HEK293 (cell line): ENCODE measurements at regions not wholly inside any gene's neighbourhood (a gene's known extent, or its start where the extent isn't known, plus 50 kb on each side); places are given as distances from the start of the nearest gene placed in this dataset.

Experiments used
- CTCF ChIA-PET: fragments of 350-600 bp; formaldehyde crosslinking; extraction: SDS; loops from one replicate; lab custom pipeline; 2021; ENCODE audit warnings: antibody characterized with exemption; lab: Yijun Ruan, JAX
- POLR2A ChIA-PET: fragments of 300-600 bp; formaldehyde crosslinking; extraction: SDS; loops from one replicate; lab custom pipeline; 2020; ENCODE audit warnings: antibody characterized with exemption, inconsistent platforms; lab: Yijun Ruan, JAX
- H3K27ac ChIP-seq: fragments of 200-500 bp; sonication (Bioruptor generic); 2 replicates; pipeline ENCODE4 v1.5.1; 2014; ENCODE audit warnings: low read depth, low read length, control low read depth, inconsistent platforms; ENCODE audit errors: extremely low read depth
- H3K36me3 ChIP-seq, 2 experiments: fragments of 200-500 bp in 1 of 2; sonication (Bioruptor generic) in 1 of 2; 1 replicate in 1 of 2; 2 replicates in 1 of 2; pipeline ENCODE4 v1.5.1; 2014 to 2017; ENCODE audit warnings: inconsistent platforms in 2 of 2, low read length in 2 of 2; ENCODE audit not compliant: control insufficient read depth in 2 of 2, insufficient read depth in 1 of 2
- H3K4me1 ChIP-seq: fragments of 200-500 bp; sonication (Bioruptor generic); 2 replicates; pipeline ENCODE4 v1.5.1; 2014; ENCODE audit warnings: mild to moderate bottlenecking, low read length, inconsistent platforms; ENCODE audit not compliant: control insufficient read depth, insufficient read depth
- H3K4me3 ChIP-seq: 2 replicates; pipeline ENCODE4 v1.5.1; 2011; ENCODE audit warnings: low read depth, mild to moderate bottlenecking, control low read depth, low read length, moderate library complexity
- H3K9me3 ChIP-seq: fragments of 200-500 bp; sonication (Bioruptor generic); 2 replicates; pipeline ENCODE4 v1.5.1; 2014; ENCODE audit warnings: low read depth, low read length, inconsistent platforms; ENCODE audit not compliant: control insufficient read depth, insufficient read depth
- EGR2 ChIP-seq: fragments of 450-650 bp; formaldehyde crosslinking; IDR thresholded peaks from 2 replicates; pipeline ENCODE4 v1.5.1; 2016; ENCODE audit warnings: low read depth, missing biosample characterization, missing genetic modification characterization
- GFI1B ChIP-seq: fragments of 450-650 bp; formaldehyde crosslinking; IDR thresholded peaks from 2 replicates; pipeline ENCODE4 v1.5.1; 2016; ENCODE audit warnings: missing biosample characterization, missing genetic modification characterization
- KLF7 ChIP-seq: fragments of 450-650 bp; formaldehyde crosslinking; IDR thresholded peaks from 2 replicates; pipeline ENCODE4 v1.5.1; 2016; ENCODE audit warnings: missing biosample characterization, missing genetic modification characterization, borderline replicate concordance
- PRDM1 ChIP-seq: fragments of 450-650 bp; formaldehyde crosslinking; IDR thresholded peaks from 2 replicates; pipeline ENCODE4; 2016; ENCODE audit warnings: missing biosample characterization, missing genetic modification characterization
- SETDB1 ChIP-seq: IDR thresholded peaks from one replicate; pipeline ENCODE4 v1.6.1; 2017; ENCODE audit warnings: mild to moderate bottlenecking, low read length, moderate library complexity, mixed read lengths; ENCODE audit not compliant: insufficient read length
- TRIM28 ChIP-seq: IDR thresholded peaks from 2 replicates; pipeline ENCODE4 v1.6.1; 2011; ENCODE audit warnings: low read length, control low read depth, borderline replicate concordance
- YY1 ChIP-seq: fragments of 450-650 bp; formaldehyde crosslinking; IDR thresholded peaks from 2 replicates; pipeline ENCODE4 v1.5.1; 2018; ENCODE audit warnings: missing biosample characterization, missing genetic modification characterization
- ZIC2 ChIP-seq: fragments of 450-650 bp; formaldehyde crosslinking; IDR thresholded peaks from 2 replicates; pipeline ENCODE4 v1.5.1; 2016; ENCODE audit warnings: missing biosample characterization, missing genetic modification characterization
- ZNF140 ChIP-seq: fragments of 450-650 bp; formaldehyde crosslinking; IDR thresholded peaks from 2 replicates; pipeline ENCODE4 v1.5.1; 2016; ENCODE audit warnings: missing biosample characterization, missing genetic modification characterization
- ZNF175 ChIP-seq: fragments of 450-650 bp; formaldehyde crosslinking; IDR thresholded peaks from 2 replicates; pipeline ENCODE4 v1.5.1; 2016; ENCODE audit warnings: missing biosample characterization, missing genetic modification characterization
- ZNF214 ChIP-seq: fragments of 450-650 bp; formaldehyde crosslinking; IDR thresholded peaks from 2 replicates; pipeline ENCODE4 v1.5.1; 2017; ENCODE audit warnings: missing biosample characterization, mild to moderate bottlenecking, missing genetic modification characterization, borderline replicate concordance
- ZNF274 ChIP-seq, 2 experiments: fragments of 200-500 bp in 1 of 2; fragments of 450-650 bp in 1 of 2; sonication (Bioruptor generic) in 1 of 2; formaldehyde crosslinking in 1 of 2; IDR thresholded peaks; 2 replicates each; pipeline versions ENCODE4 v1.5.1 to v1.6.1; 2014 to 2016; ENCODE audit warnings: borderline replicate concordance in 1 of 2, inconsistent platforms in 1 of 2, low read length in 1 of 2, missing biosample characterization in 1 of 2, missing genetic modification characterization in 1 of 2
- ZNF555 ChIP-seq: fragments of 450-650 bp; formaldehyde crosslinking; conservative IDR thresholded peaks from 2 replicates; pipeline ENCODE4 v1.5.1; 2017; ENCODE audit warnings: missing biosample characterization, mild to moderate bottlenecking, missing genetic modification characterization, inconsistent platforms
- ZNF558 ChIP-seq: fragments of 450-650 bp; formaldehyde crosslinking; IDR thresholded peaks from 2 replicates; pipeline ENCODE4 v1.5.1; 2016; ENCODE audit warnings: missing biosample characterization, missing genetic modification characterization
- ZNF777 ChIP-seq: fragments of 450-650 bp; formaldehyde crosslinking; IDR thresholded peaks from 2 replicates; pipeline ENCODE4 v1.5.1; 2017; ENCODE audit warnings: missing biosample characterization, missing genetic modification characterization, borderline replicate concordance
- ZNF791 ChIP-seq: fragments of 450-650 bp; formaldehyde crosslinking; IDR thresholded peaks from 2 replicates; pipeline ENCODE4 v1.5.1; 2016; ENCODE audit warnings: missing biosample characterization, missing genetic modification characterization
- ZSCAN23 ChIP-seq: fragments of 450-650 bp; formaldehyde crosslinking; IDR thresholded peaks from 2 replicates; pipeline ENCODE4 v1.5.1; 2016; ENCODE audit warnings: missing biosample characterization, missing genetic modification characterization
- TF ChIP-seq, protein P1 (sequence below): fragments of 450-650 bp; formaldehyde crosslinking; IDR thresholded peaks from 2 replicates; pipeline ENCODE4 v1.5.1; 2016; ENCODE audit warnings: missing biosample characterization, missing genetic modification characterization, low read depth
- TF ChIP-seq, protein P2 (sequence below): fragments of 450-650 bp; formaldehyde crosslinking; IDR thresholded peaks from 2 replicates; pipeline ENCODE4 v1.5.1; 2017; ENCODE audit warnings: missing biosample characterization, missing genetic modification characterization
- TF ChIP-seq, protein P3 (sequence below): fragments of 450-650 bp; formaldehyde crosslinking; IDR thresholded peaks from 2 replicates; pipeline ENCODE4 v1.5.1; 2016; ENCODE audit warnings: missing biosample characterization, missing genetic modification characterization
- TF ChIP-seq, protein P4 (sequence below): fragments of 450-650 bp; formaldehyde crosslinking; conservative IDR thresholded peaks from 2 replicates; pipeline ENCODE4 v1.5.1; 2016; ENCODE audit warnings: low read depth, missing biosample characterization, missing genetic modification characterization
- TF ChIP-seq, protein P5 (sequence below): fragments of 450-650 bp; formaldehyde crosslinking; IDR thresholded peaks from 2 replicates; pipeline ENCODE4 v1.5.1; 2017; ENCODE audit warnings: missing biosample characterization, missing genetic modification characterization

DNA sequence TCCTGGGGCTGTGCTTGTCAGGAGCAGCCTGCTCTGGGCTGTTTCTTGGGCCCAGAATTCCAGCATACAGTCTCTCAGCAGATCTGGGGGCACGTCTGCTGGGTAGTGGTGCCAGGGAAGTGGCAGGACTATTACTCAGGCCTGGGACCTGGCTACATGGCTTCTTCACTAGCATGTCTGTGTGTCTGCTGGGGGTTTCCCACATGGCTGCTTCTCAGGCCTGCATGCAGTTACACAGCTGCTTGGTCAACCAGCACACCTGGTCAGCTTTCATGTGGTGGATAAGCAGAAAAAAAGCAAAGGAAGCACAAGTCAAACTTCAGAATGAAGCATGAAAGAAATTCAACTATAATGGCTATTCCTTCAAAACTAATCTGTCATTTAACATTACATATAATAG lies 316.2 kb upstream of the NOX3 start (continued):
- no peak for TF ChIP-seq ZNF777 (tag by site-specific recombination)
- no peak for TF ChIP-seq ZNF175 (tag by site-specific recombination)
- no peak for TF ChIP-seq ZNF558 (tag by site-specific recombination)
- TF ChIP-seq, protein P1, sequence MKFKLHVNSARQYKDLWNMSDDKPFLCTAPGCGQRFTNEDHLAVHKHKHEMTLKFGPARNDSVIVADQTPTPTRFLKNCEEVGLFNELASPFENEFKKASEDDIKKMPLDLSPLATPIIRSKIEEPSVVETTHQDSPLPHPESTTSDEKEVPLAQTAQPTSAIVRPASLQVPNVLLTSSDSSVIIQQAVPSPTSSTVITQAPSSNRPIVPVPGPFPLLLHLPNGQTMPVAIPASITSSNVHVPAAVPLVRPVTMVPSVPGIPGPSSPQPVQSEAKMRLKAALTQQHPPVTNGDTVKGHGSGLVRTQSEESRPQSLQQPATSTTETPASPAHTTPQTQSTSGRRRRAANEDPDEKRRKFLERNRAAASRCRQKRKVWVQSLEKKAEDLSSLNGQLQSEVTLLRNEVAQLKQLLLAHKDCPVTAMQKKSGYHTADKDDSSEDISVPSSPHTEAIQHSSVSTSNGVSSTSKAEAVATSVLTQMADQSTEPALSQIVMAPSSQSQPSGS: no peak
- no peak for TF ChIP-seq ZIC2 (tag by site-specific recombination)

DNA sequence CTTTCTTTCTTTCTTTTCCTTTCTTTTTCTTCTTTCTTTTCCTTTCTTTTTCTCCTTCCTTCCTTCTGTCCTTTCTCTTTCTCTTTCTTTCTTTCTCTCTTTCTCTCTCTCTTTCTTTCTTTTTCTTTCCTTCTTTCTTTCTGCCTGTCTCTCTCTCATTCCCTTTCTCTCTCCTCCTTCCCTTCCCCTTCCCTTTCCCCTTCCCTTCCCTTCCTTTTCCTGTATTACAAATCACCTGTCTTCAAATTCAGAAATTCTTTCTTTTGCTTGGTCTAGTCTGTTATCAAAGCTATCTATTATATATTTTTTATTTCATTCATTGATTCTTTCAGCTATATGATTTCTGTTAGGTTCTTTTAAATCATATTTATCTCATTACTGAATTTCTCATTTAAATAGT lies 315.2 kb upstream of the NOX3 start:
- CTCF ChIA-PET: interaction anchor here (0.7 kb wide), 1 partner anchor 119 kb away, joined by 3 read pairs; no protein-coding TSS in a partner anchor
- H3K4me1 ChIP-seq: no peaks in the 10 kb centered on the region

DNA sequence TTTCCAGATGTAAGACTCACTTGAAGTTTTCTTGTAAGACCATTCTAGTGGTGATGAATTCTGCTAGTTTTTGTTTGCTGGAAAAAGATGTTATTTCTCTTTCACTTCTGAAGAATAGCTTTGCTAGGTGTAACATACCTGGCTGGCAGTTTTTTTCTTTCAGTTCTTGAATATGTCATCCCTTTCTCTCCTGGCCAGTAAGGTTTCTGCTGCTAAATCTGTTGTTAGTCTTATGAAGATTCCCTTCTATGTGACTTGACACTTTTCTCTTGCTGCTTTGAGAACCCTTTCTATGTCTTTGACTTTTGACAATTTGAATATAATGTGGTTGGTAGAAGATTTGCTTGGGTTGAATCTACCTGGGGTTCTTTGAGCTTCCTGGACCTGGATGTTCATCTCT lies 314.7 kb upstream of the NOX3 start:
- Histone ChIP-seq H3K4me1 (no peaks in the 10 kb centered on the region), H3K36me3 (no peaks in the 10 kb centered on the region), H3K4me3 (no peak overlapping the region), H3K27ac (no peak overlapping the region), H3K9me3 (no peaks in the 10 kb centered on the region)
- CTCF ChIA-PET: interaction anchor here (0.7 kb wide), 1 partner anchor 119 kb away, joined by 3 read pairs; no protein-coding TSS in a partner anchor
- no peak for TF ChIP-seq EGR2 (tag by site-specific recombination)
- TF ChIP-seq, protein P2, sequence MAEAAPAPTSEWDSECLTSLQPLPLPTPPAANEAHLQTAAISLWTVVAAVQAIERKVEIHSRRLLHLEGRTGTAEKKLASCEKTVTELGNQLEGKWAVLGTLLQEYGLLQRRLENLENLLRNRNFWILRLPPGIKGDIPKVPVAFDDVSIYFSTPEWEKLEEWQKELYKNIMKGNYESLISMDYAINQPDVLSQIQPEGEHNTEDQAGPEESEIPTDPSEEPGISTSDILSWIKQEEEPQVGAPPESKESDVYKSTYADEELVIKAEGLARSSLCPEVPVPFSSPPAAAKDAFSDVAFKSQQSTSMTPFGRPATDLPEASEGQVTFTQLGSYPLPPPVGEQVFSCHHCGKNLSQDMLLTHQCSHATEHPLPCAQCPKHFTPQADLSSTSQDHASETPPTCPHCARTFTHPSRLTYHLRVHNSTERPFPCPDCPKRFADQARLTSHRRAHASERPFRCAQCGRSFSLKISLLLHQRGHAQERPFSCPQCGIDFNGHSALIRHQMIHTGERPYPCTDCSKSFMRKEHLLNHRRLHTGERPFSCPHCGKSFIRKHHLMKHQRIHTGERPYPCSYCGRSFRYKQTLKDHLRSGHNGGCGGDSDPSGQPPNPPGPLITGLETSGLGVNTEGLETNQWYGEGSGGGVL (tag by site-specific recombination): no peak
- no peak for TF ChIP-seq ZNF555 (tag by site-specific recombination)
- TF ChIP-seq ZNF140 (tag by site-specific recombination): no peak
- TF ChIP-seq SETDB1: peak; percentile 67
- TF ChIP-seq, protein P3, sequence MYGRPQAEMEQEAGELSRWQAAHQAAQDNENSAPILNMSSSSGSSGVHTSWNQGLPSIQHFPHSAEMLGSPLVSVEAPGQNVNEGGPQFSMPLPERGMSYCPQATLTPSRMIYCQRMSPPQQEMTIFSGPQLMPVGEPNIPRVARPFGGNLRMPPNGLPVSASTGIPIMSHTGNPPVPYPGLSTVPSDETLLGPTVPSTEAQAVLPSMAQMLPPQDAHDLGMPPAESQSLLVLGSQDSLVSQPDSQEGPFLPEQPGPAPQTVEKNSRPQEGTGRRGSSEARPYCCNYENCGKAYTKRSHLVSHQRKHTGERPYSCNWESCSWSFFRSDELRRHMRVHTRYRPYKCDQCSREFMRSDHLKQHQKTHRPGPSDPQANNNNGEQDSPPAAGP (tag by site-specific recombination): no peak
- no peak for TF ChIP-seq ZSCAN23 (tag by site-specific recombination)
- peak; percentile 82; the same call in 1 of the 2 replicates for TF ChIP-seq ZNF791 (tag by site-specific recombination)
- TF ChIP-seq GFI1B (tag by site-specific recombination): no peak
- TF ChIP-seq, protein P4, sequence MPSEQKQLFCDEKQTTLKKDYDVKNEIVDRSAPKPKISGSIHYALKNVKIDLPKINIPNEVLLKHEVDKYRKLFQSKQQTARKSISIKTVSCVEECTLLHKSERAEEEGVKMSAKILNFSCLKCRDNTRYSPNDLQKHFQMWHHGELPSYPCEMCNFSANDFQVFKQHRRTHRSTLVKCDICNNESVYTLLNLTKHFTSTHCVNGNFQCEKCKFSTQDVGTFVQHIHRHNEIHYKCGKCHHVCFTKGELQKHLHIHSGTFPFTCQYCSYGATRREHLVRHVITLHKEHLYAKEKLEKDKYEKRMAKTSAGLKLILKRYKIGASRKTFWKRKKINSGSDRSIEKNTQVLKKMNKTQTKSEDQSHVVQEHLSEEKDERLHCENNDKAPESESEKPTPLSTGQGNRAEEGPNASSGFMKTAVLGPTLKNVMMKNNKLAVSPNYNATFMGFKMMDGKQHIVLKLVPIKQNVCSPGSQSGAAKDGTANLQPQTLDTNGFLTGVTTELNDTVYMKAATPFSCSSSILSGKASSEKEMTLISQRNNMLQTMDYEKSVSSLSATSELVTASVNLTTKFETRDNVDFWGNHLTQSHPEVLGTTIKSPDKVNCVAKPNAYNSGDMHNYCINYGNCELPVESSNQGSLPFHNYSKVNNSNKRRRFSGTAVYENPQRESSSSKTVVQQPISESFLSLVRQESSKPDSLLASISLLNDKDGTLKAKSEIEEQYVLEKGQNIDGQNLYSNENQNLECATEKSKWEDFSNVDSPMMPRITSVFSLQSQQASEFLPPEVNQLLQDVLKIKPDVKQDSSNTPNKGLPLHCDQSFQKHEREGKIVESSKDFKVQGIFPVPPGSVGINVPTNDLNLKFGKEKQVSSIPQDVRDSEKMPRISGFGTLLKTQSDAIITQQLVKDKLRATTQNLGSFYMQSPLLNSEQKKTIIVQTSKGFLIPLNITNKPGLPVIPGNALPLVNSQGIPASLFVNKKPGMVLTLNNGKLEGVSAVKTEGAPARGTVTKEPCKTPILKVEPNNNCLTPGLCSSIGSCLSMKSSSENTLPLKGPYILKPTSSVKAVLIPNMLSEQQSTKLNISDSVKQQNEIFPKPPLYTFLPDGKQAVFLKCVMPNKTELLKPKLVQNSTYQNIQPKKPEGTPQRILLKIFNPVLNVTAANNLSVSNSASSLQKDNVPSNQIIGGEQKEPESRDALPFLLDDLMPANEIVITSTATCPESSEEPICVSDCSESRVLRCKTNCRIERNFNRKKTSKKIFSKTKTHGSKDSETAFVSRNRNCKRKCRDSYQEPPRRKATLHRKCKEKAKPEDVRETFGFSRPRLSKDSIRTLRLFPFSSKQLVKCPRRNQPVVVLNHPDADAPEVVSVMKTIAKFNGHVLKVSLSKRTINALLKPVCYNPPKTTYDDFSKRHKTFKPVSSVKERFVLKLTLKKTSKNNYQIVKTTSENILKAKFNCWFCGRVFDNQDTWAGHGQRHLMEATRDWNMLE (tag by site-specific recombination): no peak
- TF ChIP-seq ZNF214 (tag by site-specific recombination): no peak
- TF ChIP-seq TRIM28: peak; percentile 75; the same call in 1 of the 2 replicates
- TF ChIP-seq KLF7 (tag by site-specific recombination): no peak
- POLR2A ChIA-PET: no interaction called here

More for the DNA sequence above, 315.2 kb upstream of the NOX3 start:
- Histone ChIP-seq H3K27ac (no peak overlapping the region), H3K4me3 (no peak overlapping the region), H3K36me3 (no peaks in the 10 kb centered on the region)
- TF ChIP-seq ZNF274 (IDR thresholded peaks at IDR 0.05; ENCODE audit: low read length): no peak
- no peak for TF ChIP-seq ZNF274 (tag by site-specific recombination; IDR thresholded peaks at IDR 0.05; ENCODE audit: borderline replicate concordance)
- peak; percentile 30; the same call in 1 of the 2 replicates for TF ChIP-seq PRDM1 (tag by site-specific recombination)
- TF ChIP-seq ZNF791 (tag by site-specific recombination): no peak
- no peak for TF ChIP-seq YY1
- TF ChIP-seq, protein P5, sequence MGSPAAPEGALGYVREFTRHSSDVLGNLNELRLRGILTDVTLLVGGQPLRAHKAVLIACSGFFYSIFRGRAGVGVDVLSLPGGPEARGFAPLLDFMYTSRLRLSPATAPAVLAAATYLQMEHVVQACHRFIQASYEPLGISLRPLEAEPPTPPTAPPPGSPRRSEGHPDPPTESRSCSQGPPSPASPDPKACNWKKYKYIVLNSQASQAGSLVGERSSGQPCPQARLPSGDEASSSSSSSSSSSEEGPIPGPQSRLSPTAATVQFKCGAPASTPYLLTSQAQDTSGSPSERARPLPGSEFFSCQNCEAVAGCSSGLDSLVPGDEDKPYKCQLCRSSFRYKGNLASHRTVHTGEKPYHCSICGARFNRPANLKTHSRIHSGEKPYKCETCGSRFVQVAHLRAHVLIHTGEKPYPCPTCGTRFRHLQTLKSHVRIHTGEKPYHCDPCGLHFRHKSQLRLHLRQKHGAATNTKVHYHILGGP (tag by site-specific recombination): no peak
- TF ChIP-seq, all 188 proteins: peak for 1
- POLR2A ChIA-PET: no interaction called here
- H3K9me3 ChIP-seq: no peaks in the 10 kb centered on the region
